HEK293T (cell line): ENCODE measurements at regions not wholly inside any gene's neighbourhood (a gene's known extent, or its start where the extent isn't known, plus 50 kb on each side); places are given as distances from the start of the nearest gene placed in this dataset.
"Not testable (repeated sequence)": the region's sequence is repeated elsewhere in the genome, so short reads cannot be mapped to it uniquely, and the experiment has no call there.

ENCODE experiments used
- CTBP1 ChIP-seq: fragments of 450-650 bp; IDR thresholded peaks from 2 replicates; pipeline ENCODE4 v1.6.1; 2016; ENCODE audit warnings: borderline replicate concordance
- FOXA1 ChIP-seq: fragments of 450-650 bp; IDR thresholded peaks from 2 replicates; pipeline ENCODE4 v1.6.1; 2016; ENCODE audit warnings: mild to moderate bottlenecking
- FOXK2 ChIP-seq: fragments of 450-650 bp; IDR thresholded peaks from 2 replicates; pipeline ENCODE4 v1.6.1; 2016; ENCODE audit warnings: mild to moderate bottlenecking
- FOXM1 ChIP-seq: fragments of 450-650 bp; IDR thresholded peaks from 2 replicates; pipeline ENCODE4 v1.6.1; 2017; ENCODE audit warnings: mild to moderate bottlenecking, borderline replicate concordance
- HDGF ChIP-seq: fragments of 450-650 bp; IDR thresholded peaks from 2 replicates; pipeline ENCODE4 v1.6.1; 2017; ENCODE audit warnings: antibody characterized with exemption, borderline replicate concordance
- SUZ12 ChIP-seq: fragments of 450-650 bp; IDR thresholded peaks from 2 replicates; pipeline ENCODE4 v1.6.1; 2016; ENCODE audit warnings: mild to moderate bottlenecking
- TARDBP ChIP-seq: fragments of 450-650 bp; IDR thresholded peaks from 2 replicates; pipeline ENCODE4 v1.6.1; 2016

DNA sequence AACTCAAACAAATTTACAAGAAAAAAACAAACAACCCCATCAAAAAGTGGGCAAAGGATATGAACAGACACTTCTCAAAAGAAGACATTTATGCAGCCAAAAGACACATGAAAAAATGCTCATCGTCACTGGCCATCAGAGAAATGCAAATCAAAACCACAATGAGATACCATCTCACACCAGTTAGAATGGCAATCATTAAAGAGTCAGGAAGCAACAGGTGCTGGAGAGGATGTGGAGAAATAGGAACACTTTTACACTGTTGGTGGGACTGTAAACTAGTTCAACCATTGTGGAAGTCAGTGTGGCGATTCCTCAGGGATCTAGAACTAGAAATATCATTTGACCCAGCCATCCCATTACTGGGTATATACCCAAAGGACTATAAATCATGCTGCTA is 228.1 kb upstream of the AKR1E2 start:
- not testable (repeated sequence) for TF ChIP-seq FOXA1, SUZ12, FOXK2, FOXM1, TARDBP, HDGF, CTBP1
